ENCODE measurements at regions not wholly inside any gene's neighbourhood (a gene's known extent, or its start where the extent isn't known, plus 50 kb on each side); places are given as distances from the start of the nearest gene placed in this dataset.

- TF ChIP-seq CTCF (IDR thresholded peaks at IDR 0.05; ENCODE audit: insufficient read depth, low read length) (no peak), POLR2AphosphoS5 (IDR thresholded peaks at IDR 0.05; ENCODE audit: low read depth) (no peak)
These were observed 186.4 kb upstream of the NFE2L3 start for GRCh38 chr7:25965405-25966123.

All from HL-60 (cell line).